Gastrocnemius medialis (tissue), 4 donors: ENCODE measurements at regions not wholly inside any gene's neighbourhood (a gene's known extent, or its start where the extent isn't known, plus 50 kb on each side); places are given as distances from the start of the nearest gene placed in this dataset.

Experiments
- POLR2A ChIP-seq, 2 donors: fragments of 450-650 bp; IDR thresholded peaks; one replicate each; pipeline ENCODE4 v1.6.1; 2017; ENCODE audit warnings: antibody characterized with exemption in 2 of 2, mild to moderate bottlenecking in 2 of 2, moderate library complexity in 2 of 2
- TF ChIP-seq, protein P1 (sequence below), 5 experiments: fragments of 450-650 bp in 3 of 5; fragments of 200-600 bp in 2 of 5; sonication (generic) in 2 of 5; IDR thresholded peaks in 4 of 5; conservative IDR thresholded peaks in 1 of 5; 1 replicate in 4 of 5; 2 replicates in 1 of 5; pipeline ENCODE4 v1.5.1; 2016 to 2019; ENCODE audit warnings: antibody characterized with exemption in 5 of 5, mild to moderate bottlenecking in 3 of 5, moderate library complexity in 3 of 5

- TF ChIP-seq, protein P1, sequence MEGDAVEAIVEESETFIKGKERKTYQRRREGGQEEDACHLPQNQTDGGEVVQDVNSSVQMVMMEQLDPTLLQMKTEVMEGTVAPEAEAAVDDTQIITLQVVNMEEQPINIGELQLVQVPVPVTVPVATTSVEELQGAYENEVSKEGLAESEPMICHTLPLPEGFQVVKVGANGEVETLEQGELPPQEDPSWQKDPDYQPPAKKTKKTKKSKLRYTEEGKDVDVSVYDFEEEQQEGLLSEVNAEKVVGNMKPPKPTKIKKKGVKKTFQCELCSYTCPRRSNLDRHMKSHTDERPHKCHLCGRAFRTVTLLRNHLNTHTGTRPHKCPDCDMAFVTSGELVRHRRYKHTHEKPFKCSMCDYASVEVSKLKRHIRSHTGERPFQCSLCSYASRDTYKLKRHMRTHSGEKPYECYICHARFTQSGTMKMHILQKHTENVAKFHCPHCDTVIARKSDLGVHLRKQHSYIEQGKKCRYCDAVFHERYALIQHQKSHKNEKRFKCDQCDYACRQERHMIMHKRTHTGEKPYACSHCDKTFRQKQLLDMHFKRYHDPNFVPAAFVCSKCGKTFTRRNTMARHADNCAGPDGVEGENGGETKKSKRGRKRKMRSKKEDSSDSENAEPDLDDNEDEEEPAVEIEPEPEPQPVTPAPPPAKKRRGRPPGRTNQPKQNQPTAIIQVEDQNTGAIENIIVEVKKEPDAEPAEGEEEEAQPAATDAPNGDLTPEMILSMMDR (IDR thresholded peaks at IDR 0.05 in 4 of 5, conservative IDR thresholded peaks at IDR 0.05 in 1 of 5): no peak
- no peak for TF ChIP-seq POLR2A (IDR thresholded peaks at IDR 0.05)
These were observed 588.4 kb upstream of the BTBD3 start for GRCh38 chr20:11329271-11329670.
